PFSK-1 (cell line): ENCODE measurements at regions not wholly inside any gene's neighbourhood (a gene's known extent, or its start where the extent isn't known, plus 50 kb on each side); places are given as distances from the start of the nearest gene placed in this dataset.

Experiments used
- POLR2AphosphoS5 ChIP-seq: IDR thresholded peaks from 2 replicates; pipeline ENCODE4 v1.6.1; 2012; ENCODE audit warnings: low read depth, mild to moderate bottlenecking, control low read depth, low read length, moderate library complexity
- SIN3A ChIP-seq: IDR thresholded peaks from 2 replicates; pipeline ENCODE4 v1.6.1; 2012; ENCODE audit warnings: mild to moderate bottlenecking, low read length, moderate library complexity, borderline replicate concordance; ENCODE audit not compliant: insufficient read depth
- TAF1 ChIP-seq: IDR thresholded peaks from 2 replicates; pipeline ENCODE4 v1.6.1; 2012; ENCODE audit warnings: low read length, control low read depth, borderline replicate concordance; ENCODE audit not compliant: insufficient read depth

GRCh38 chr1:229101011-229101871 lies 169.7 kb upstream of the RAB4A start:
- TF ChIP-seq TAF1 = no peak
- TF ChIP-seq POLR2AphosphoS5 = no peak
- TF ChIP-seq SIN3A = no peak
